NCI-H146 treated with DMSO at 0.1 percent for 48 hours (cell line): ENCODE measurements at regions not wholly inside any gene's neighbourhood (a gene's known extent, or its start where the extent isn't known, plus 50 kb on each side); places are given as distances from the start of the nearest gene placed in this dataset.
"Not testable (repeated sequence)": the region's sequence is repeated elsewhere in the genome, so short reads cannot be mapped to it uniquely, and the experiment has no call there.

Experiments
- DNase-seq: peaks from one replicate; lab custom pipeline; 2025; ENCODE audit not compliant: unreplicated experiment; lab: John Stamatoyannopoulos, UW

DNA sequence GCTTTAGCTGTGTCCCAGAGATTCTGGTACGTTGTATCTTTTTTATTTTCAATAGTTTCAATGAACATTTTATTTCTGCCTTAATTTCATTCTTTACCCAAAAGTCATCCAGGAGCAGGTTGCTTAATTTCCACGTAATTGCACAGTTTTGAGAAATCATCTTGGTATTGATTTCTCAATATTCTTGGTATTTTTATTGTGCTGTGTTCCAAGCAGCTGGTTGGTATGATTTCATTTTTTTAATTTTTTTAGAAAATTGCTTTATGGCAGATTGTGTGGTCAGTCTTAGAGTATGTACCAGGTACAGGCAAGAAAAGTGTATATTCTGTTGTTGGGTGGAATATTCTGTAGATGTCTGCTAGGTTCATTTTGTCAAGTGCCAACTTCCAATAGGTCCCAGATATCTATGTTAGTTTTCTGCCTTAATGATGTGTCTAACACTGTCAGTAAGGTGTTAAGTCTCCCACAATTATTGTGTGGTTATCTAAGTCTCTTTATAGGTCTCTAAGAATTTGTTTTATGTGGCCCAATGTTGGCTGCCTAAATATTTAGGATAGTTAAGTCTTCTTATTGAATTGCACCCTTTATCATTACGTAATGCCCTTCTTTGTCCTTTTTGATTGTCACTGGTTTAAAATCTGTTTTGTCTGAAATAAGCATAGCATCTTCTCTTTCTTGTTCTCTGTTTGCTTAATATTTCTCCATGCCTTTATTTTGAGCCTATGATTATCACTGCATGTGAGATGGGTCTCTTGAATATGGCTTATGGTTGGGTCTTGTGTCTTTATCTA lies 366.9 kb upstream of the IRAK1BP1 start:
- no peak for DNase-seq

GRCh38 chr6:78502386-78502887 lies 364.9 kb upstream of the IRAK1BP1 start:
- DNase-seq = no peak

DNA sequence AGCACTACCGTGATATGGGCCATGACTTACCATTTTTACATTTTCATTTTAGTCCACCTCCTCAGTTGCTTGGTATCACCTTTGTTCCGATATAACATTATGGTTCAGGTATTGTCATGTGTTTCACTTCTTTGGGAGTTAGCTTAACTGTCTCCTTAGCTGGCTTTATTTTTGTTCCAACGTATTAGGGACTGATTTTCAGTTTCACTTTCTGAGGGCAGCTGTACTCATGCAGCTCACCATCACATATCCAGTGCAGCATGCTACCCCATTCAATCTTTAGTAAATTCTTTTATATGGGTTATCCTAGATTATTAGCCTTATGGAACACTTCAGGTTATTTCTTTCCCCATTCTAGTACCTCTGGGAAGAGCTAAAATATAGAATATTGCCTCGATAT lies 362.2 kb upstream of the IRAK1BP1 start:
- no peak for DNase-seq

DNA sequence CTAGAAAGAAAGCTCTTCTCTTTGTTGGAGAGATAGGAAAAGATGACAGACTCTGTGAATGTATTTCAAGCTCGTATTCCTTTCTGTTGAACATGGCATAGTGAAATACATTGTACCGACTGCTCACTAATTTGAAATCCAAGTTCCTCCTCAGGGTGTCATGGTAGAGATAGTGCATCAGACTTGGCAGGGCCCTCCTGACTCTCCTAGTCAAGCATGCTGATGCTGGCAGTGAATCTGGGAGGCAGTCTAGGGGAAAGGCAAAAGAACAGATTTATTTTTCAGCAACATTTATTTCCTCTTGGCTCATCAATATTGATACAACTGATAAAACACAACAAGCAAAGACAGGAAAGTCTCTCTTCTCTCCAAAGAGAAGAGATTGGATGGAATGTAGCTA lies 356.3 kb upstream of the IRAK1BP1 start:
- DNase-seq = no peak

DNA sequence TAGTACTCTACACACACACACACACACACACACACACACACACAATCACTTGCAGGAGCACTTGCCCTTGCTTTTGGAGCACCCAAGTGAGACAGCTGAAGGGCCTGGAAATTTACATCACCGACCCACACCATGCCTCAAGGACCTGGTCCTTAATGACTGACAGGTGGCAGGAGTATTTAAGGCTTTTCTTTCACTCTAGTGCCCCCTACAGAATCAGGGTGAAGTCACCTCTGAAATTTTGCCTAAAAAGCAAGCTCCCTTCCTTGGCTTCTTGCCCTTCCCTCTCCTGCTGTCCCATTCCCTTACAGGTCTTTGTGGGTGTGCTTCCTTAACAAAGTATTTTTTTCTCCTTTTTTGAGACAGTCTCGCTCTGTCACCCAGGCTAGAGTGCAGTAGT lies 353.5 kb upstream of the IRAK1BP1 start:
- DNase-seq = no peak

DNA sequence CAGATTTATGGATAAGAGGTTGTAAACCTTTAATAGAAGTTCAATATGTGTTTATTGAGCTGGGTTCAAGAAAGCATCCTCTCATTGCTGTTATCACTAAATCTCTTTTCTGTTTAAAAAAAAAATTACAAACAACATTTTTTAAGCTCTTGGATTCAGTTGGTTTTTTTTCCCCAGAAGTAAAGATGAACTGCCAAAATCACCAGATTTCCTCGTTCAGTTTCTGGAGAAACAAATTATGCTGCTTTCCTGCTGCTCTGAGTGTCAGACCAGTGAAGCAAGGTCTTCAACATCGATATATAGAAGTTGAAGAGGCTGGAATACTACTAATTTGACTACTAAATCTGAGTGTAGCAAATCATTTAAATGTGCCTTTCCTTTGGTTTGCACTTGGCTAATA lies 352.1 kb upstream of the IRAK1BP1 start:
- DNase-seq = no peak

DNA sequence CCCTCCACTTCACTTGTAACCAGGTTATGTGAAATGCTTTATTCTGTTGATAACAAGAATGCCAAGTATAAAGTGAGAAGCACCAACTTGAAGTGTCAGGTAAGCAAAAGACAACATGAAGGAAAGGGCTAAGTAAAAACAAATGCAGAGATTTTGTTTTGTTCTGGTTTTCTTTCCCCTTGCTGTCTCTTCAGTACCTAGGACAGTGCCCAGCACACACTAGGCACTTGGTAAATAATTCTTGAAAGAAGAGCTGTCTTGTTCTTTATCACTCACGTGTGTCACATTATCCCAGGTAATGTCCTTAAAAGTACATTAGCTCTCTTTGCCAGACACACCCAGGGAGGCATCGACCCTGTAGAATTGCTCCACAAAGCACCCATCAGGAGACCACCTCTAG lies 350.0 kb upstream of the IRAK1BP1 start:
- no peak for DNase-seq

- DNase-seq = no peak
Measured at GRCh38 chr6:78523622-78524021, 343.7 kb upstream of the IRAK1BP1 start.

DNA sequence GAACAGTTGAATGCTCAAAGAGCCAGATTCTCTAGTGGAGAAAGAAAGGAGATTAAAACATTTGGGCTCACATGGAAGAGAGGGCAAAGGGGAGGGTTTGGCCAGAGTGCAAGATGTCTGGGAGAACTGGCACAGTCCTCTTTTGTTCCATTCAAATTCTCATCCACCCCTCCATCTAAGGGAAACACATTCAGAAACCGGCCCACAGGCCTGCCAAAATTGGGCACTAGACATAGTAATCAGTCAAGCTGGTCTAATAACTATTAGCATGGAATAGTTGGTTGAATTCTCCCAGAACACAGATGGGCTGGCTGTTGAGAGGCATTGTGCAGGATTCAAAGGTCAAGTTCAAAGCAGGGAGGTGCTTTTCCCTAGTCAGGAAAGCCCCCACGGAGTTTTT lies 341.4 kb upstream of the IRAK1BP1 start:
- no peak for DNase-seq

GRCh38 chr6:78526432-78526831 lies 340.9 kb upstream of the IRAK1BP1 start:
- DNase-seq = no peak

GRCh38 chr6:78528926-78529325 lies 338.4 kb upstream of the IRAK1BP1 start:
- DNase-seq = no peak

- DNase-seq = no peak
Measured at GRCh38 chr6:78530208-78530607, 337.1 kb upstream of the IRAK1BP1 start.

DNA sequence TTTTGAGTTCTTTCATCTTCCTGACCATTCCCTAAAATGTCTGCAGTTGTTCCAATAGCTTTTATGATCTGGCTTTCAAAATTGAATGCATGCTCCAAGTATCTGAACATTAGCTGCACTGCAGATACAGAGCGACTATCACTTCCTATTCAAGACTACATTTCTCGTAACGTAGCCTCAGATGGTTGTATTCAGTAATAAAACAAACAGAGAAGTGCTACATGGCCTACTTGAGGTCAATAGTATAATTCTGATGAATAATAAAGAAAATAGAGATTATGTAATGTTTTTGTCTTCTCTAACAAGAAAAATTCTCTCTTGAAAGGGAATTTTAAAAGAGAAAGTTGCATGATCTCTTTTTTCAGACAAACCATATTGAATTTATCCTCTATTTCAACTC lies 333.9 kb upstream of the IRAK1BP1 start:
- DNase-seq = no peak

DNA sequence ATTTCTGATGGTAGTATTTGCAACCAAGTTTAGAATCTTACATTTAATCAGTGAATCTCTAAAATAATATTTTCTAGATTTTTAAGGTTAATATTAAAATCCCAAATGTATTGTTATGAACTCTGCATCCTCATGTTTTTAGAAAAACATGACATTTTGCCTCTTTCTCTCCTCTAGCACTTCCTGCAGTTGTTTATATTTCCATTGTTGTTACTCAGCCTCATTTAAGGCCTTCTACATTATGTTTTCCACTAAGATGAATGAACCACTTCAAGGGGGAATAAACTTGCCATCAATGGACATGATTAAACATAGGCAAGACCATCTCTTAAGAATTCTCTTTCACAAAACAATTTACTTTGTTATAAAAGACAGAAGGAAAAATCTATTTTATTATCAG lies 333.5 kb upstream of the IRAK1BP1 start:
- DNase-seq = no peak

DNA sequence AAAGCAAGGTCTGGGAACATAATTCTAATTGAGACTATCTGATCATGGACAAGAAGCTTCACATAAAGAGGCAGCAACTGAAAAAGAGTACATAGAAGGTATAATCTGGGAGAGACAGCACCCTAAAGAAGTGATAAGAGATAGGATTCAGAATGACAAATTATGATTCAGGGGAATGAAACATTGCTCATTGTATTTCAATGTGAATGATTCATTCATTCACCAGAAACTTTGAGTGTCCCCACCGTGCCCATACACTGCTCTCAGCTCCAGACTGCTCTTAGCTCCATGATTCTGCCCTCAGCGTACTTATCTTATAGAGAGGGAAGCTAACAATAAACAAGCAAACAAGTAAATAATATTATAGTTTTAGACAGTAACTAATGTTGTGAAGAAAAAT lies 329.3 kb upstream of the IRAK1BP1 start:
- DNase-seq = no peak

- not testable (repeated sequence) for DNase-seq
Measured at GRCh38 chr6:78547636-78548035, 319.7 kb upstream of the IRAK1BP1 start.

GRCh38 chr6:78551361-78551760 lies 316.0 kb upstream of the IRAK1BP1 start:
- DNase-seq = no peak

GRCh38 chr6:78552435-78552834 lies 314.9 kb upstream of the IRAK1BP1 start:
- DNase-seq = no peak

DNA sequence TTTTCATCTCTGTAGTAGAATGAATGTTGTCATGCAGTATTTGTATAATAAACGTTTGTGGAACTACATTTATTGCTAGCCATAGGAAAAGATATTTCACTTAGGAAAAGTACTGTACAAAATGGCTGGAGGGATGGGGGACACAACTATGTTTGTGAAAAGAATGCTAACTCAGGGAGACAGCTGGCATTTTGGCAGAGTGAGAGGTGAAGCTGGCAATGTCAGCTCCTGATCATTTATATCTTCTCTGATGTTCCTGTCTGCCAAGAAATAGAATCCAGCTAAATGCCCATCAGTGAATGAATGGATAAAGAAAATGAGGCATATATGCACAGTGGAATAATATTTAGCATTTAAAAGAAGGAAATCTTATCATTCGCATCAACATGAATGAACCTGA lies 313.0 kb upstream of the IRAK1BP1 start:
- DNase-seq = no peak

- no peak for DNase-seq
Measured at GRCh38 chr6:78559056-78559455, 308.3 kb upstream of the IRAK1BP1 start.

GRCh38 chr6:78561015-78561414 lies 306.3 kb upstream of the IRAK1BP1 start:
- DNase-seq = no peak

GRCh38 chr6:78565997-78566396 lies 301.4 kb upstream of the IRAK1BP1 start:
- no peak for DNase-seq

- no peak for DNase-seq
Measured at GRCh38 chr6:78570044-78570443, 297.3 kb upstream of the IRAK1BP1 start.
